Stomach (tissue), 8 donors: ENCODE measurements at regions not wholly inside any gene's neighbourhood (a gene's known extent, or its start where the extent isn't known, plus 50 kb on each side); places are given as distances from the start of the nearest gene placed in this dataset.
A peak's percentile ranks its signal among the peaks of the same experiment; 100 is the strongest.

Experiments used
- DNase-seq, 2 donors: peaks; one replicate each; pipeline versions ENCODE4 v3.0.0 to v3.0.0-alpha.2; 2013 to 2019
- H3K27ac ChIP-seq, 5 donors: fragments of 200-600 bp in 4 of 5; sonication (generic) in 4 of 5; one replicate each; pipeline ENCODE4 v1.5.1; 2013 to 2019; ENCODE audit warnings: mild to moderate bottlenecking in 1 of 5, moderate library complexity in 1 of 5
- H3K27me3 ChIP-seq, 3 donors: fragments of 200-600 bp; sonication (generic); one replicate each; pipeline ENCODE4 v1.5.1; 2017 to 2019; ENCODE audit warnings: mixed run types in 1 of 3
- H3K36me3 ChIP-seq, 4 donors: fragments of 200-600 bp; sonication (generic); 1 replicate in 3 of 4; 2 replicates in 1 of 4; pipeline ENCODE4 v1.5.1; 2016 to 2019
- H3K4me1 ChIP-seq, 4 donors: fragments of 200-600 bp; sonication (generic); one replicate each; pipeline ENCODE4 v1.5.1; 2016 to 2019
- H3K4me3 ChIP-seq, 4 donors: fragments of 200-600 bp; sonication (generic) in 3 of 4; one replicate each; pipeline ENCODE4 v1.5.1; 2016 to 2019; ENCODE audit warnings: mild to moderate bottlenecking in 1 of 4
- H3K9me3 ChIP-seq, 4 donors: fragments of 200-600 bp; sonication (generic); one replicate each; pipeline ENCODE4 v1.5.1; 2016 to 2019
- CTCF ChIP-seq, 7 experiments: fragments of 450-650 bp in 4 of 7; fragments of 200-600 bp in 3 of 7; sonication (generic) in 3 of 7; IDR thresholded peaks; one replicate each; pipeline ENCODE4 v1.5.1; 2016 to 2019; ENCODE audit warnings: antibody characterized with exemption in 7 of 7, control low read depth in 2 of 7, mild to moderate bottlenecking in 1 of 7
- EP300 ChIP-seq: sonication (generic); formaldehyde crosslinking; IDR thresholded peaks from one replicate; pipeline ENCODE4 v1.6.1; 2017; ENCODE audit warnings: antibody characterized with exemption
- POLR2A ChIP-seq, 4 donors: fragments of 450-650 bp; IDR thresholded peaks; one replicate each; pipeline ENCODE4 v1.6.1; 2016; ENCODE audit warnings: antibody characterized with exemption in 4 of 4, control low read depth in 2 of 4, mild to moderate bottlenecking in 1 of 4, moderate library complexity in 1 of 4
- POLR2AphosphoS5 ChIP-seq, 3 donors: sonication (generic); formaldehyde crosslinking; IDR thresholded peaks; one replicate each; pipeline ENCODE4 v1.6.1; 2016; ENCODE audit warnings: antibody characterized with exemption in 3 of 3
- WGBS, 5 donors: extraction: QIAGEN DNeasy Blood & Tissue Kit in 3 of 5; methylation state at CpG; one replicate each; pipeline versions ENCODE4 v1.1.5 to v1.1.7; 2013 to 2018; 5-methylcytosine and 5-hydroxymethylcytosine counted together
- intact Hi-C: fragments of 100-400 bp; cut with DNase I; formaldehyde crosslinking; loops from one replicate; pipeline ENCODE4 v1.15.1; 2023; ENCODE audit warnings: low total_unique reads
- donor health status: healthy with polysubstance abuse.
- donor health status: Bipolar disorder and iron deficiency.
- donor health status: healthy.

- H3K36me3 ChIP-seq = no peaks in the 10 kb centered on the region
- intact Hi-C loops = no loop called here
- H3K27ac ChIP-seq = no peak overlapping the region
- 91 to 100% (median 96%) methylated on average over 3 of the region's 3 CpGs for WGBS, 5 donors
- no peaks in the 10 kb centered on the region for H3K27me3 ChIP-seq
- no peak for TF ChIP-seq POLR2AphosphoS5 (IDR thresholded peaks at IDR 0.05)
- TF ChIP-seq EP300 = no peak
- no peak for TF ChIP-seq POLR2A (IDR thresholded peaks at IDR 0.05)
- TF ChIP-seq CTCF (IDR thresholded peaks at IDR 0.05) = no peak
- no peak for DNase-seq
- no peaks in the 10 kb centered on the region for H3K4me1 ChIP-seq
- H3K9me3 ChIP-seq = no peaks in the 10 kb centered on the region
- H3K4me3 ChIP-seq = no peak overlapping the region
Observed at GRCh38 chr10:128868481-128868880, 598.6 kb upstream of the MGMT start.

GRCh38 chr10:128869101-128869749 is 597.8 kb upstream of the MGMT start:
- Histone ChIP-seq H3K36me3 (no peaks in the 10 kb centered on the region), H3K27ac (no peak overlapping the region), H3K9me3 (no peaks in the 10 kb centered on the region), H3K27me3 (no peaks in the 10 kb centered on the region), H3K4me1 (no peaks in the 10 kb centered on the region), H3K4me3 (no peak overlapping the region)
- DNase-seq = peak in 1 of 2 donors; percentile 62
- TF ChIP-seq POLR2AphosphoS5 (IDR thresholded peaks at IDR 0.05) (no peak), POLR2A (IDR thresholded peaks at IDR 0.05) (no peak), EP300 (no peak), CTCF (IDR thresholded peaks at IDR 0.05) (no peak)
- intact Hi-C loops = no loop called here
- 70 to 78% (median 75%) methylated on average over 15 of the region's 15 CpGs for WGBS, 5 donors

- H3K4me3 ChIP-seq = no peak overlapping the region
- H3K36me3 ChIP-seq = no peaks in the 10 kb centered on the region
- TF ChIP-seq POLR2AphosphoS5 (IDR thresholded peaks at IDR 0.05) (no peak), EP300 (no peak)
- H3K9me3 ChIP-seq = no peaks in the 10 kb centered on the region
- H3K27ac ChIP-seq = no peak overlapping the region
- no peak for DNase-seq
- no peaks in the 10 kb centered on the region for H3K27me3 ChIP-seq
- no peaks in the 10 kb centered on the region for H3K4me1 ChIP-seq
- WGBS, 5 donors = 76 to 86% (median 80%) methylated on average over 11 of the region's 11 CpGs
- intact Hi-C loops = no loop called here
Observed at GRCh38 chr10:128870830-128871597, 596.0 kb upstream of the MGMT start.

GRCh38 chr10:128871671-128872231 is 595.3 kb upstream of the MGMT start:
- Histone ChIP-seq H3K4me3 (no peak overlapping the region), H3K27me3 (no peaks in the 10 kb centered on the region), H3K9me3 (no peaks in the 10 kb centered on the region), H3K27ac (no peak overlapping the region), H3K36me3 (no peaks in the 10 kb centered on the region), H3K4me1 (no peaks in the 10 kb centered on the region)
- DNase-seq = no peak
- TF ChIP-seq EP300 (no peak), CTCF (IDR thresholded peaks at IDR 0.05) (no peak), POLR2A (IDR thresholded peaks at IDR 0.05) (no peak), POLR2AphosphoS5 (IDR thresholded peaks at IDR 0.05) (no peak)
- 88 to 93% (median 91%) methylated on average over 14 of the region's 14 CpGs for whole genome bisulfite sequencing, 5 donors
- intact Hi-C loops = no loop called here
